T-helper 2 cell treated with Interferon-gamma antibody and Interleukin-4, amounts not matched to agents 5 μg/mL and 100 μg/mL, for 36 hours (primary cell): ENCODE measurements at regions not wholly inside any gene's neighbourhood (a gene's known extent, or its start where the extent isn't known, plus 50 kb on each side); places are given as distances from the start of the nearest gene placed in this dataset.
"Not testable (repeated sequence)": the region's sequence is repeated elsewhere in the genome, so short reads cannot be mapped to it uniquely, and the experiment has no call there.

Source experiments
- DNase-seq: peaks from one replicate; pipeline ENCODE4 v3.0.0; 2021; ENCODE audit warnings: low spot score
- H3K27ac Mint-ChIP-seq: one replicate; pipeline ENCODE4 v1.8.0; 2021; ENCODE audit warnings: mild to moderate bottlenecking, mixed read lengths
- H3K27me3 Mint-ChIP-seq: one replicate; pipeline ENCODE4 v1.8.0; 2021; ENCODE audit warnings: low read depth, mixed read lengths
- H3K36me3 Mint-ChIP-seq: one replicate; pipeline ENCODE4 v1.8.0; 2021; ENCODE audit warnings: low read depth, mixed read lengths
- H3K4me1 Mint-ChIP-seq: one replicate; pipeline ENCODE4 v1.8.0; 2021; ENCODE audit warnings: low read depth, mixed read lengths
- H3K4me3 Mint-ChIP-seq: one replicate; pipeline ENCODE4 v1.8.0; 2022; ENCODE audit warnings: mild to moderate bottlenecking, moderate library complexity, mixed read lengths
- H3K9me3 Mint-ChIP-seq: one replicate; pipeline ENCODE4 v1.8.0; 2021; ENCODE audit warnings: mixed read lengths

- Mint-ChIP-seq H3K36me3 (no peaks in the 10 kb centered on the region), H3K27ac (no peak overlapping the region)
- no peak for DNase-seq
These were observed 102.9 kb upstream of the SPATA12 start for GRCh38 chr3:56957522-56957921.

GRCh38 chr3:56956906-56957305, 103.6 kb upstream of the SPATA12 start:
- Mint-ChIP-seq H3K4me1 (no peaks in the 10 kb centered on the region), H3K36me3 (no peaks in the 10 kb centered on the region)

More at GRCh38 chr3:56957522-56957921, 102.9 kb upstream of the SPATA12 start:
- H3K9me3 Mint-ChIP-seq = no peaks in the 10 kb centered on the region
- H3K4me3 Mint-ChIP-seq = no peak overlapping the region
- H3K4me1 Mint-ChIP-seq = no peaks in the 10 kb centered on the region
- H3K27me3 Mint-ChIP-seq = no peaks in the 10 kb centered on the region

GRCh38 chr3:56955492-56956111, 104.9 kb upstream of the SPATA12 start:
- no peak overlapping the region for H3K4me3 Mint-ChIP-seq
- no peaks in the 10 kb centered on the region for H3K9me3 Mint-ChIP-seq
- no peaks in the 10 kb centered on the region for H3K36me3 Mint-ChIP-seq
- H3K27me3 Mint-ChIP-seq = no peaks in the 10 kb centered on the region
- DNase-seq = no peak
- H3K27ac Mint-ChIP-seq = no peak overlapping the region
- no peaks in the 10 kb centered on the region for H3K4me1 Mint-ChIP-seq

More at GRCh38 chr3:56956906-56957305, 103.6 kb upstream of the SPATA12 start:
- Mint-ChIP-seq H3K27ac (no peak overlapping the region), H3K27me3 (no peaks in the 10 kb centered on the region), H3K9me3 (no peaks in the 10 kb centered on the region), H3K4me3 (no peak overlapping the region)
- no peak for DNase-seq

- H3K4me1 Mint-ChIP-seq = no peaks in the 10 kb centered on the region
- H3K27ac Mint-ChIP-seq = no peak overlapping the region
- H3K36me3 Mint-ChIP-seq = no peaks in the 10 kb centered on the region
- no peaks in the 10 kb centered on the region for H3K27me3 Mint-ChIP-seq
- no peak overlapping the region for H3K4me3 Mint-ChIP-seq
- DNase-seq = no peak
- H3K9me3 Mint-ChIP-seq = no peaks in the 10 kb centered on the region
These were observed 106.3 kb upstream of the SPATA12 start for GRCh38 chr3:56954125-56954524.

- Mint-ChIP-seq H3K36me3 (no peaks in the 10 kb centered on the region), H3K9me3 (no peaks in the 10 kb centered on the region), H3K4me3 (no peak overlapping the region), H3K4me1 (no peaks in the 10 kb centered on the region), H3K27me3 (peaks cover 2% of the 10 kb centered on the region), H3K27ac (no peak overlapping the region)
- DNase-seq = no peak
These were observed 107.6 kb upstream of the SPATA12 start for GRCh38 chr3:56952846-56953245.

- Mint-ChIP-seq H3K27me3 (peaks cover 8% of the 10 kb centered on the region), H3K36me3 (no peaks in the 10 kb centered on the region), H3K9me3 (peaks cover 3% of the 10 kb centered on the region), H3K4me3 (no peak overlapping the region), H3K4me1 (no peaks in the 10 kb centered on the region), H3K27ac (no peak overlapping the region)
- DNase-seq = no peak
These were observed 108.4 kb upstream of the SPATA12 start for GRCh38 chr3:56952061-56952460.

GRCh38 chr3:56951366-56951765, 109.1 kb upstream of the SPATA12 start:
- no peaks in the 10 kb centered on the region for H3K36me3 Mint-ChIP-seq
- peaks cover 8% of the 10 kb centered on the region for H3K27me3 Mint-ChIP-seq
- no peak overlapping the region for H3K27ac Mint-ChIP-seq
- peaks cover 6% of the 10 kb centered on the region for H3K9me3 Mint-ChIP-seq
- no peak overlapping the region for H3K4me3 Mint-ChIP-seq
- no peaks in the 10 kb centered on the region for H3K4me1 Mint-ChIP-seq
- DNase-seq = no peak

- not testable (repeated sequence) for H3K27ac Mint-ChIP-seq, H3K4me3 Mint-ChIP-seq, H3K36me3 Mint-ChIP-seq, H3K27me3 Mint-ChIP-seq, DNase-seq
- Mint-ChIP-seq H3K9me3 (peaks cover 18% of the 10 kb centered on the region), H3K4me1 (peaks cover 15% of the 10 kb centered on the region)
These were observed 115.1 kb upstream of the SPATA12 start for GRCh38 chr3:56945378-56945777.

GRCh38 chr3:56942523-56942922, 117.9 kb upstream of the SPATA12 start:
- no peak for DNase-seq
- Mint-ChIP-seq H3K9me3 (peaks cover 18% of the 10 kb centered on the region), H3K4me1 (peaks cover 20% of the 10 kb centered on the region), H3K27me3 (peaks cover 4% of the 10 kb centered on the region), H3K27ac (peak overlapping the region; percentile 38), H3K4me3 (peak overlapping the region; percentile 35), H3K36me3 (peaks cover 3% of the 10 kb centered on the region)

- H3K27me3 Mint-ChIP-seq = no peaks in the 10 kb centered on the region
- peaks cover 3% of the 10 kb centered on the region for H3K36me3 Mint-ChIP-seq
- H3K4me1 Mint-ChIP-seq = peaks cover 23% of the 10 kb centered on the region
- H3K27ac Mint-ChIP-seq = no peak overlapping the region
- no peak for DNase-seq
- peaks cover 9% of the 10 kb centered on the region for H3K9me3 Mint-ChIP-seq
- H3K4me3 Mint-ChIP-seq = no peak overlapping the region
These were observed 119.5 kb upstream of the SPATA12 start for GRCh38 chr3:56940976-56941375.

- DNase-seq = no peak
- Mint-ChIP-seq H3K4me1 (peaks cover 23% of the 10 kb centered on the region), H3K36me3 (peaks cover 3% of the 10 kb centered on the region), H3K4me3 (no peak overlapping the region), H3K27me3 (no peaks in the 10 kb centered on the region), H3K27ac (no peak overlapping the region), H3K9me3 (peaks cover 9% of the 10 kb centered on the region)
These were observed 120.1 kb upstream of the SPATA12 start for GRCh38 chr3:56940321-56940720.

- no peak overlapping the region for H3K4me3 Mint-ChIP-seq
- DNase-seq = no peak
- peaks cover 6% of the 10 kb centered on the region for H3K9me3 Mint-ChIP-seq
- H3K4me1 Mint-ChIP-seq = peaks cover 20% of the 10 kb centered on the region
- no peak overlapping the region for H3K27ac Mint-ChIP-seq
- peaks cover 3% of the 10 kb centered on the region for H3K36me3 Mint-ChIP-seq
- H3K27me3 Mint-ChIP-seq = no peaks in the 10 kb centered on the region
These were observed 120.6 kb upstream of the SPATA12 start for GRCh38 chr3:56939834-56940233.

- H3K27me3 Mint-ChIP-seq = no peaks in the 10 kb centered on the region
- H3K9me3 Mint-ChIP-seq = peaks cover 6% of the 10 kb centered on the region
- peaks cover 3% of the 10 kb centered on the region for H3K36me3 Mint-ChIP-seq
- no peak overlapping the region for H3K4me3 Mint-ChIP-seq
- no peak overlapping the region for H3K27ac Mint-ChIP-seq
- DNase-seq = no peak
- H3K4me1 Mint-ChIP-seq = peaks cover 20% of the 10 kb centered on the region
These were observed 121.9 kb upstream of the SPATA12 start for GRCh38 chr3:56938530-56938929.

- Mint-ChIP-seq H3K4me3 (no peak overlapping the region), H3K27me3 (no peaks in the 10 kb centered on the region), H3K4me1 (peaks cover 14% of the 10 kb centered on the region), H3K27ac (no peak overlapping the region), H3K9me3 (peaks cover 13% of the 10 kb centered on the region), H3K36me3 (peaks cover 7% of the 10 kb centered on the region)
- DNase-seq = no peak
These were observed 122.9 kb upstream of the SPATA12 start for GRCh38 chr3:56937580-56937979.

GRCh38 chr3:56935811-56936210, 124.7 kb upstream of the SPATA12 start:
- no peak overlapping the region for H3K4me3 Mint-ChIP-seq
- H3K27ac Mint-ChIP-seq = no peak overlapping the region
- peaks cover 7% of the 10 kb centered on the region for H3K36me3 Mint-ChIP-seq

More at GRCh38 chr3:56935811-56936210, 124.7 kb upstream of the SPATA12 start:
- peaks cover 11% of the 10 kb centered on the region for H3K4me1 Mint-ChIP-seq
- H3K27me3 Mint-ChIP-seq = no peaks in the 10 kb centered on the region
- peaks cover 16% of the 10 kb centered on the region for H3K9me3 Mint-ChIP-seq
- DNase-seq = no peak
